DMS 273 (cell line): ENCODE measurements at regions not wholly inside any gene's neighbourhood (a gene's known extent, or its start where the extent isn't known, plus 50 kb on each side); places are given as distances from the start of the nearest gene placed in this dataset.
"Not testable (repeated sequence)": the region's sequence is repeated elsewhere in the genome, so short reads cannot be mapped to it uniquely, and the experiment has no call there.

Experiments
- DNase-seq: peaks from one replicate; lab custom pipeline; 2025; ENCODE audit not compliant: unreplicated experiment; lab: John Stamatoyannopoulos, UW

- no peak for DNase-seq
Observed at GRCh38 chr13:65454403-65454802, 1775.7 kb downstream of the PCDH9 start.

GRCh38 chr13:65453982-65454381 is 1776.2 kb downstream of the PCDH9 start:
- no peak for DNase-seq

DNA sequence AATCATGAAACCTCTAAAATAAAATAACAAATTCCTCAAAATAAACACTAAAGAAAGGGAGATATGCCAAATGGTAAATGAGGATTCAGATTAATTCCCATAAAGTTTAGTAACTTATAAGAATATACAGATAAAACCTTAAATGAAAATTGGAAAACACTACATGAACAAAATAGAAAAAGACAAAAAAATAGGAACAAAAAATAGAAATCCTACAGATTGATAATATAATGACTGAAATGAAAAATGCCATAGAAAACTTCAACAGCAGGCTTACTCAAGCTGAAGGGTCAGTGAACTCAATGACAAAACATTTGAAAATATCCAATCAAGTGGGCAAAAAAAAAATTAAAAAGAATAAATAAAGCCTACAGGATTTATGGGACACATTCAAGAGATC is 1784.8 kb downstream of the PCDH9 start:
- no peak for DNase-seq

- no peak for DNase-seq
Observed at GRCh38 chr13:65435590-65435989, 1794.5 kb downstream of the PCDH9 start.

DNA sequence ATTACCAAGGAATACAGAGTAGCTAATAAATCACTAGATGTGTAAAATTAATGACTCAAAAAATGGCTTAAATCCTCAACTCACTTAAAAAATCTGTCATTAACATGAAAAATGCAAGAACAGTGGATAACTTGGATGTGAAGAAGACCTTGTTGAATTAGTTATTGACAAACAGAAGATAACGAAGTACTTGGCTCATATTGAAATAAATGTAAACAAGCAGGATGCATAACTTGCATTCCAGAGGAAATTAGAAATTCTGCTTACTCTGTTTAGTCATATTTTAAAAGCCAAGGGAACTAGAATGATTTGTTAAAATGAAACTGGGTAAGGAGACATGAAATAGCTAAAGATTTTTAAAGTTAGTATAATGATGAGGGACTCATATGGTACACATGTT is 1812.2 kb downstream of the PCDH9 start:
- DNase-seq = no peak

GRCh38 chr13:65416784-65417183 is 1813.4 kb downstream of the PCDH9 start:
- DNase-seq = no peak

- no peak for DNase-seq
Observed at GRCh38 chr13:65414187-65414586, 1815.9 kb downstream of the PCDH9 start.

GRCh38 chr13:65411521-65411920 is 1818.6 kb downstream of the PCDH9 start:
- DNase-seq = no peak

GRCh38 chr13:65410791-65411190 is 1819.3 kb downstream of the PCDH9 start:
- DNase-seq = no peak

GRCh38 chr13:65401315-65401714 is 1828.8 kb downstream of the PCDH9 start:
- no peak for DNase-seq

DNA sequence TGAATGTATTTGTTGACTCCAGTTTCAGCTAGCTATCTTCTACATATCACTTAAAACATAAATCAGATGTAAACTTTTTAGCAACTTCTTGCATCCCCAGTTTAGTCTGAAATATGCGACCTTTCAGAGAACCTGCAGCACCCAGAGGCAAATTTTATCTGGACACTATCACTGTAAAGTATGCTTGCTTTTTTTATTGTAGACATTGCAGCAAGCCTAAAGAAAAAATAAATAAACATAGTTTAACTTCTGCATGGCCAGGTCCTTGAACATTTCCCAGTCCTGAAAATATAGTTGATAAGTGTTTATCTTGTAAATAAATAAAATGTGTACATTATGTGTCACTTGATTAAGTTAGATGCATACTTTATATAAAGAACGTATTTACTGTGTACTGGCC is 1829.4 kb downstream of the PCDH9 start:
- DNase-seq = no peak

- no peak for DNase-seq
Observed at GRCh38 chr13:65387743-65388347, 1842.3 kb downstream of the PCDH9 start.

GRCh38 chr13:65378943-65379519 is 1851.1 kb downstream of the PCDH9 start:
- peak; percentile 5 for DNase-seq

DNA sequence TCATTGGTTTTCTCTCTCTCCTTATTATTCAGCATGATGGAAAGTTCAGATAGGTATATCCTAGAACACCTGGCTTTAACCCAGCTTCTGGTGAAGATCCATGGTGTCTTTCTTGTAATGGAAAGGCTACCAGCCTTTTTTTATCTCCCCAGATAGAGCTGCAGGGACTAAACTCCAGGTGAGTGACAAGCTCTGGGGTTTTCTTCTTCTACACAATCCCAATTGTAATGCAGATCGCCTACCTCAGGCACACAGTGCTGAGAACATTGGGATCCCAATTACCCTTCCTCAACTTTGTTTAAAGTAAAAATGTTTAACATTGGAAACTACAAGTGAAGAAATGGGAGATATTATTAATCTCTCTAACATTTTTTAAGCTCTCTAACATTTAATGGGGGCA is 1851.7 kb downstream of the PCDH9 start:
- DNase-seq = no peak

DNA sequence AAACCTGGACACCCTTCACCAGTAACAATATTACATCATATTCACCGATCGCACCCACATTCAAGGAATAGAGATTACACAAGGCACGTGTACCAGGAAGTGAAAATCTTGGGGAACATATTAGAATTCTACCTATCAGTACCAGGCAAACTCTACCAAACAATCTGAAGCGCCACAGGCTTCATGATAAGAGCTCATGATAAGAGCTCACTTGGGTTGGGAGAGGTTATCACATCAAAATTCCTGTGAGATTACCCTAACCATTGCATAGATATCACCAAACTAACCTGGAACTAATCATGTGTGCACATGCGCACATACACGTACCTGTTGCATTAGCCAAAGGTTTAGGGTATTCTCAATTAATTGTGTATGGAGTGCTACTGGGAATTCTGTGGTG is 1861.3 kb downstream of the PCDH9 start:
- DNase-seq = no peak

- DNase-seq = no peak
Observed at GRCh38 chr13:65353951-65354350, 1876.2 kb downstream of the PCDH9 start.

- not testable (repeated sequence) for DNase-seq
Observed at GRCh38 chr13:65353150-65353549, 1877.0 kb downstream of the PCDH9 start.

GRCh38 chr13:65347420-65348030 is 1882.6 kb downstream of the PCDH9 start:
- no peak for DNase-seq

- no peak for DNase-seq
Observed at GRCh38 chr13:65343898-65344663, 1886.1 kb downstream of the PCDH9 start.

DNA sequence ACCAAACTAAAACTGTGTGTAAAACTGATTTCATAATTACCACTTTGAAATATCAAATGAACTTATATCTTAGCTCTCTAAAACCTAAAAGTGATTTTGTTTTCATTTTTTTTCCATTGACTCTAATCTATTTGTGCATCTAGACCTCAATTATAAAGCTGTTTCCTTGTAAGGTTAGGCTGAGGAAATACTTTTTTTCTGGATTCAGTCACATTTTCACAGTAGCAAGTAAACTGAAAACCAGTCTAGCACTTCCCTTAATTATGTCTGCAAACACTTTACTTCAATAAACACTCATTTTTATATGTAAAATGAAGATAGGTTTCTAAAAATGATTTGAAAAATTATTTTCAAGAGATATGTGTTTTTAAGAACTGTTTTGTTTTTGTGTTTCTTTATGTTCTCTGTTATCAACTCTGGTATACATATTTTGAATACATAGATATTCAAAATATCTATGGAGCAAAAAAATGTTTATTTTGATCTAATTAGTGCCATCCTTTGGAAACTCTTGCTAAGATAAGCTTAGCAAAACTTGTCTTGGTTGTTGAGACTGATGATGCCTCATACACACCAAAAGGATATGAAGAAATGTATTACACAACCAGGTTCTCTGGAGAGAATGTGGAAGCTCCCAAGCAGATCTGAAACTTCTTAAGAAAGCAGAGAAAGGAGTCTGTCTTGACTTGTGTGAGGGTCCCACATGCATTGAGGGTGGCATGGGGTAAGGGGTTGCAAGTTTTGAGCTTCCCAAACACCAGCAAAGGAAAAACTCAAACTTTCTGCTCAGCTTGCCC is 1887.4 kb downstream of the PCDH9 start:
- DNase-seq = no peak

- DNase-seq = no peak
Observed at GRCh38 chr13:65339241-65339640, 1890.9 kb downstream of the PCDH9 start.
